ENCODE measurements at regions not wholly inside any gene's neighbourhood (a gene's known extent, or its start where the extent isn't known, plus 50 kb on each side); places are given as distances from the start of the nearest gene placed in this dataset.

DNA sequence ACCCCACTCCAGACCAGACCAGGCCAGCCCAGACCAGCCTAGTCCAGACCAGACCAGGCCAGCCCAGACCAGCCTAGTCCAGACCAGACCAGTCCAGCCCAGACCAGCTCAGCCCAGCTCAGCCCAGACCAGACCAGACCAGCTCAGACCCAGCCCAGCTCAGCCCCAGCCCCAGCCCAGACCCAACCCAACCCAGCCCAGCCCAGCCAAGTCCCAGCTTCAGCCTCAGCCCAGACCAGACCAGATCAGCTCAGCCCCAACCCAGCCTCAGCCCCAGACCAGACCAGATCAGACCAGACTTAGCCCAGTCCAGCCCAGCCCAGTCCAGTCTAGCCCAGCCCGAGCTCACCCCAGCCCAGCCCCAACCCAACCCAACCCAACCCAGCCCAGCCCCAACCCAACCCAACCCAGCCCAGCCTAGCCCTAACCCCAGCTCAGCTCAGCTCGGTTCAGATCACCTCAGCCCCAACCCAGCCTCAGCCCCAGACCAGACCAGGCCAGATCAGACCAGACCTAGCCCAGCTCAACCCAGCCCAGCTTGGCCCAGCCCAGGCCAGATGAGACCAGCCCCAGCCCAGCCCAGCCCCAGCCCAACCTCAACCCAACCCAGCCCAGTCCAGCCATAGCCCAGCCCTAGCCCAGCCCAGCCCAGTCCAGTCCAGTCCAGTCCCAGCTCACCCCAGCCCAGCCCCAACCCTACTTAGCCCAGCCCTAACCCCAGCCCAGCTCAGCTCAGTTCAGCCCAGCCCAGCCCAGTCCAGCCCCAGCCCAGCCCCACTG is 204.7 kb downstream of the BCL11B start:
- no peak for DNase-seq

DNA sequence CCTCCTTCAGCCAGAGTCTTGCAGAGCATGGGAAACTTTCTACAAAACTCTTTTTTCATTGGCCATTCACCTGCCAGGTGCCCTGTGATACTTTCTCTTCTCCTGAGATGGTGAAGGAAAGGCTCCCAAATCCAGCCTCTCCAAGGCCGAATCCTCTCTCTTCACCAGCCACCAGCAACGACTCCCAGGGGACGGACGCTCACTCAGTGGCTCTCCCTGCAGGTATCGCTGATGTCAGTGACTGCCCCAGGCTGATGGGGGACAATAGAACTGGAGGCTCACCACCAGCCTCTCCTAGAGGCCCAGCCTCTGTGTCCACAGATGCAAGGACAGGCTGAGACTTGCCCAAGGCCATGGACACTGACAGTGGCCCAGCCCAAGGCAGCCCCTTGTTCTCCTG is 204.1 kb downstream of the BCL11B start:
- no peak for DNase-seq

DNA sequence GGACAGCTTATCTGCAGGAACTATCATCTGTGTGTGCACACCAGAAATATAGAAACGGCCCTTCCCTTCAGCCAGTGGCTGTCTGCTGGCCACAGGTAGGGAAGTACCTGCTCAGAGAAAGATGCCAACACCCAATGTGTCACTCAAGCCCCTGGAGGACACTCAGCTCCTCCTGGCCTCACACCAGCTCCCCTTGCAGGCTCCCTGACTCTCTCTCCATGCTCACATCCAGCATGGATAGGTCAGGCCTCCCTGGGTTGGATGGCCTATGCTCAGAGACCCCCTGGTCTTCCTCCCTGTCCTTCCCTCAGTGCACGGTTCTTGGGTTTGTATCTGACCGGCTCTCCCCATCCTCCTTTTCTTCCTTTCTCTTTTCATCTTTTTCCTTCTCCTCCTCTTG is 202.1 kb downstream of the BCL11B start:
- no peak for DNase-seq

DNA sequence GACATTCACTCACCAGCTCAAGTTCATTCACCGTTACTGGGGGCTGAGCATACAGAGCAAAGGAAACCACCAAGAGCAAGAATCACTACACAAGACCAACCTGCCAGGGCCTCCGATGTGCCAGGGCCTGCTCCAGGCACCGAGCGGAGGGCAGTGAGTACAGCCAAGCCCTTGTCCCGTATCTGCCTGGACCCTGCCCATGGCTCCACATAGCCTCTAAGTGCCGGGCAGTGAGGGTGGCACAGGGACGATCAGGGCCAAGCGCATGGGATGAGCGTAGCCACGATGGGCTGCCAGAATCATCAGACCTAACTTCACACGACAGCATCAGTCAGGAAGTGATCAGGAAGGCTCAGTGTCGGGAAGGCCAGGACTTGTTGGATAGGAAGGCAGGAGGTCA is 199.6 kb downstream of the BCL11B start:
- DNase-seq = no peak

DNA sequence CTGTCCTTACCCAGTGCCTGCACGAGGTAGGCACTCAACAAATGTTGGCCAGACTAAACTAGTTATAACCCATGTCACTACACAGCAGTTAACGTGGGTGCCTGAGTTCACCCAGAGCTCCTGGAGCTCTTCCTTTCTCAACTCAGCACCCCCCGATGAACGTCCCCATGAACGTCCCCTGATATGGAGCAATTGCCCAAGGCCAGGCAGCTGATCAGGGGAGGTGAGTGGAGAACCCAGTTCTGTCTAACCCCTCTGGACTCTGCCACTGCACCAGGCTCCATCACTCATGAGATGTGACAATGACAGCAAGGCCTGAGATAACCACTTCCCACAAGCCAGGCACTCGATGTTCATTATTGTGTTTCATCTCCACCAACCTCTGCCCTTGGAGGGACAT is 199.0 kb downstream of the BCL11B start:
- no peak for DNase-seq

DNA sequence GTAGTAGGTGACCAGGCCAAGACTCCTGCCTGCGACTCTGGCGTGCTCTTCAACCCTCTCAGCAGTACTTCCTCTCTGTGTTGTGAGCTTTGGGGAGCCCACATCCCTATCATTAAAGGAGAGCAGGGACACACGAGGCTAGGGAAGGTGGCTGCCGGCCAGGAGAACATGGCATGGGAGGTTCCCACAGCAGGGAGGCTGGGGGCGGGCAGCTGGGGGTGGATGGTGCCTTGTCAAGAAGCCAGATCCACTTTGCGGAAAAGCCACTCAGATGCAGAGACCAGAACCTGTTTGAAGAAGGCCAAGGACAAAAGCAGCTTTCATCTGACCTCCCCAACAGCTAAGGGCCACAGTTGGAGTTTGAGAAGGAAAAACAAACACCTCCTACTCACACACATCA is 198.6 kb downstream of the BCL11B start:
- DNase-seq = no peak

DNA sequence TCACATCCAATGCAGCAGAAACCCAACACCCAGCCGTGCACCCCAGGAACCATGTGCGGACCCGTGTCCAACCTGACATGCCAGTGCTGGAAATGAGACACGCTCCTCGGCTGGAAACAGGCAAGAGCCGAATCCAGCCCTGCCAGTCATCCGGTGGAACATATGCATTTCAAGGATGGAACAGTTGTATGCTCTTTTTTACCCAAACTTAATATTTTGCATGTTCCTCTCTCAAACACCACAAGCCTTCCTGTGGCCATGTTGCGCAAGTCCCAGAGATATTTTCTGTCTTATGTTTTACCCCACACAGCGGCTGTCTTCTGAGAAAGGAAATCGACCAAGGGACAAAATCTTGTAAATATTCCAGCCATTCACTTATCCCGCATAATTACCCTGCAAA is 196.9 kb downstream of the BCL11B start:
- DNase-seq = no peak

DNA sequence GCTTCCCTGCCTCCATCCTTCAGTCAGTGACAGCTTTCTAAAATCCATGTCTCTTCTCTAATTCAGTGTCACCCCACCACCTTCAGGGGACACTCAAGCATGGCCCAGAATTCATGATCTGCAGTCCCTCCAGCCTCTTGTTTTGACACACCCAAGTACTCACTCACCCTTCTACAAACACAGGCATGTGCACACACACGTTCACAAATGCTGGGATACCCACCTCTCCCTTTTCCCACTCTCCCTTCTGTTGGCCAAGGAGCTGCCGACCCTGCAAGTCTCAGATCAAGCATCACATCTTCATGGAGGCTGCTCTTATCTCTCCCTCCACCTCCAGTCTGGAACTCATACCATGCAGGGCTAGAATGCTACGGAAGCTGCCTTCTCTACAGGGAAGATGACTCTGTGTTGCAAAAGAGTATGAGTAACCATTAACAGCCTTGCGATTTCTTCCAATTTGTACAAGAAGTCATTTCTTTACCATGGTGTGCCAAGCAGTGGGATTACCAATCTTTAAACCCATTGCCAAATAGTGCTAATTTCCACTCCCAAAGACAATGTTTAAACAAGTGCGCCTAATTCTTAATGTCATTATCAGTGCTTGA is 196.1 kb downstream of the BCL11B start:
- no peak for DNase-seq

DNA sequence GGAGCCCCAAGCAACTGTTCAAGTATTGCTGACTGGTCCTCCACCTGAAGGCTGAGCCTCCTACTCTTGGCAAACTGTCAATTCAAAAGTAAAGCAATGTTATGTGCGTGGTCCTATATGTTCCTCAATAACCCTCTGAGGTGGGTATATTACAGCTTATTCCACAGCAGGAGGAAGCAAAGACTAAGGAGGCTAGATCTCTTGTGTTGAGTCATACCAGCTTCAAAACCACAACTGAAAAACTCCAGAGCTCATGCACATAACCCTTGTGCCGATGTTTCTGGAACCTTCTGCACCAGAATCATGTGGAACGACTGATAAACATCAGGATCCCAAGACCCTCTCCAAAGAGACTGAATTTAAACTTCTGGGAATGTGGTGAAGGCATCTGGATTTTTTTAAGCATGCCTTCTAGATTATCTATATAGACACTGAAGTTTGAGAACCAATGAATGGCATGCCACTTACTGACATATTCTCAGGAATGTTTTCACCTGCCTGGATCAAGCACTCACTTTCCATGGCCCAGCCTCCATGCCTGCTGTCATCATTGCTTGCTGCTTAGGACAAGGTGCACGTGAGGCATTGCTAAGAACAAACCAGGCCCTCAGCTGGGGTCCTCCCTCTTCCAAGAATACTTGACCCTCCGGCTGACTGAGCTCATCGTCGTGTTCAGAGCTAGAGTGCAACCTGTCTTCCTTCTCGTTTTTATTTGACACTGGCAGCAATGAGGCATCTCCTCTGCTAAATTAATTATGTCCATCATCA is 194.7 kb downstream of the BCL11B start:
- DNase-seq = no peak

DNA sequence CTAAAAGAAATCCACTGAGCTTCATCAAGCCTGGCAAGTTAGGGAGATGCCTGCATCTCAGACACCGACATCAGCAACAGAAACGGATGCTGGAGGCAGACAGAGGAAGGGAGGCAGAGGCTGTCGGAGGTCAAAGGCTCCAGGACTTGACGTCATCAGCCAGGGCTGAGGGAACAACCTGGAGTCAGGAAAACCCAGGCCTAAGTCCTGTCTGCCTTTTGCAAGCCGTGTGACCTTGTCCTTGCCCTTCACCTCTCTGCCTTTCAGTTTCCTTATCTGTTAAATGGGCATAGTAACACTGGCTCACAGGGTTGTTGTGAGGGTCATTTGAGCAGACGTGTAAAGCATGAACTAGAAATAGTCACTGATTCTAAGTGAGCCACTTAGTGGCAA is 194.2 kb downstream of the BCL11B start:
- no peak for DNase-seq

DNA sequence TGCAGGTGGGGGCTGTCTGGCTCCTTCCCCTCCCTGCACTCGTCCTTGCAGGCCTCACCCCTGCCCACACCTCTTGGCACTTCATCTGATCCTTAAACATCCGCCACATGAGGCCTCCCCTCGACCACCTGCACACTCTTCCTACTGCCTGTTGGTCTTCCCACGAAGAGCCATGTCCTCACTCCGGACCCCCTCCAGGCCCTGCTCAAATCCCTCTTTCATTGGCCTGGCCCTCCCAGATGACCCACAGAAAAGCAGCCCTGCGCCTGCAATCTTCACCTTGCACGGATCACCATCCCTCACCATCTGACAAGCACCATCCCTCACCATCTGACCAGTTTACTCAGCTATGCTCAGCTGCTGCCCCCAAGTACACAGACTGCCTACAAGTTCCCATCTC is 193.6 kb downstream of the BCL11B start:
- DNase-seq = no peak

DNA sequence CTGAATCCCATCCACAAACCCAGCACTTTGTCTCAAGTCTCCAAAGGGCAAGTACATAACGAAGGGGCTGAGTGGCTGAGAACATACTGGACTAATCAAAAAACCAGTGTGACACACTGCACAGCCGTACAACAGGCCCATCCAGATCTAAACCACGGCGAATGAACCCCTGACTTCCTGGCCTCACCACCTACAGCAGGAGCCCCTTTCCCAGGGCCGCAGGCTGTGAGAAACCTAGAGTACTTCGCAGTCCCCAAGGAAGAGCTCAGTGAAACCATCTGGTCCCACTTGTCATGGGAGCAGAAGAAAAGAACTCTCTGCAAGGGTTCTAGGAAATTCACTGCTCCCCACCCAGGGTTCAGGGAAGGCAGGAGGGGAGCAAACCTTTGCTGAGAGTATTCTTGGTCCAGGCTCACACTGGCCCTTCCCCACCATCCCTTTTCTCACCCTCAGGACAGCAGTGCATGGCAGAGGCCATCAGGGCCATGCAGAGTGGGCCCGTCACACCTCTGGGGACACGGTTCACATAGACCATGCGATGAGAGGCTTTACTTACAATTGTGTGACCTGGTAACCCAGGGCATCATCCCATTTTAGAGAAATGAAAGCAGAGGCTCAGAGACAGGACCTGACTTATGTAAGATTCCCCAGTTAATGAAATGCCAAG is 192.8 kb downstream of the BCL11B start:
- DNase-seq = no peak

DNA sequence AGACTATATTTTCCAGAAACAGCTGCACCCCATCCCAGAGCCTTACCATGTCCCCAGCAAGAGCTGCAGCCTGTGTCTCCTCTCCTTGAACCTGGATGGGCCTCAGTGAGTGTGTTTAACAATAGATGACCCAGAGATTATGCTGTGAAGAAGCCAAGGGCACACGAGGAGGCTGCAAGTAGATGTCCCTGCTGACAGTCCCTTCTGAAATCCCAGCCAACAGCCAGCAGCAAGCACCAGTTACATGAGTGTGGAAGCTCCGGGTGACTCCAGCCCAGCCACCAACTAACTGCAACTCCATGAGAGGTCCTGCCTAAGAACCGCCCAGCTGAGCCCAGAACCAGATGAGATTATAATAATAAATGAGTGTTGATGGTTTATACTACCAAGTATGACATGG is 191.7 kb downstream of the BCL11B start:
- DNase-seq = no peak

DNA sequence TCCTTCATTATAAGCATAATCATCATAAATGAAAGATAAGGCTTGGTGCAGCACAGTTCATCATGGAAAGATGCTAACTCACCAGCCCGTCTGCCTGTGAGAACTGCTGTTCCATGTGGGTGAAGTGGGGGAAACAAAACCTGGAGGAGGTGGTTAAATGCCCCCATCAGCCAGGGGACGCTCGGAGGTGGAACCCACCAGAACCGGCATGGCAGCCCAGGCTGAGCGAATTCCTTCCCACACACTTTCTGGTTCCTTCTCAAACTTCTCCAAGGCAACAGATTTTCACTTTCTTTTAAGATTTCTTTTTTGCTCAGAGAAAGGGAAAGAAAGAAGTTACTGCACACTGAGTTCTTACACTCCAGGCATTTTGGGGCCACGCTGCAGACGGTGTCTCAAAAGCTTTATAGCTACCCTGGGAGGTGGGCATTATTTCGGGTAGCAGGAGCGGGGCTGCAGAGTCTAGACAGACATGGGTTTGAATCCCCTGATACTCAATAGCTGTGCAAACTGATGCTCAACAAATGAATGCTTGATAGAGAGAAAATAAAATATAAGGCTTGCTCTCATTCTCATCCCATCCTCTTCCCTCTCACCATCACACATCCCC is 190.7 kb downstream of the BCL11B start:
- no peak for DNase-seq

DNA sequence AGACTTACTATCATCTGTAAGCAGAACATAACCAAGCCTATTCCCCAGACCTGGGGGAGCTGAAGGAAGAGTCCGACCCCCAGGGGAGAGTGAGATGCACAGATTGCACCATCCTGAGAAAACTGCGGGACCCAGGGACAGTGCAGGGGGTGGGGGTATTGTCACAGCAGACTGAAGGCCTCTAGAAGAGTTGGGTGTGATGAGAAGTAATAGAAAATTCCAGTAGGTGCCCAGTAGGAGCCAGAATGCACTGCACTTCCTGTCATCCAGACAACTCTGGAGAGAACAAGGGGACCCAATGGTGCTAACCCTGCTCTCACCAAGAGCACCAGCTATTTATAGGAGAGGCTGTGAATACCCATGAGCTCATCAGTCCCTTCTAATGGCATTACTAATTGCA is 190.1 kb downstream of the BCL11B start:
- no peak for DNase-seq

DNA sequence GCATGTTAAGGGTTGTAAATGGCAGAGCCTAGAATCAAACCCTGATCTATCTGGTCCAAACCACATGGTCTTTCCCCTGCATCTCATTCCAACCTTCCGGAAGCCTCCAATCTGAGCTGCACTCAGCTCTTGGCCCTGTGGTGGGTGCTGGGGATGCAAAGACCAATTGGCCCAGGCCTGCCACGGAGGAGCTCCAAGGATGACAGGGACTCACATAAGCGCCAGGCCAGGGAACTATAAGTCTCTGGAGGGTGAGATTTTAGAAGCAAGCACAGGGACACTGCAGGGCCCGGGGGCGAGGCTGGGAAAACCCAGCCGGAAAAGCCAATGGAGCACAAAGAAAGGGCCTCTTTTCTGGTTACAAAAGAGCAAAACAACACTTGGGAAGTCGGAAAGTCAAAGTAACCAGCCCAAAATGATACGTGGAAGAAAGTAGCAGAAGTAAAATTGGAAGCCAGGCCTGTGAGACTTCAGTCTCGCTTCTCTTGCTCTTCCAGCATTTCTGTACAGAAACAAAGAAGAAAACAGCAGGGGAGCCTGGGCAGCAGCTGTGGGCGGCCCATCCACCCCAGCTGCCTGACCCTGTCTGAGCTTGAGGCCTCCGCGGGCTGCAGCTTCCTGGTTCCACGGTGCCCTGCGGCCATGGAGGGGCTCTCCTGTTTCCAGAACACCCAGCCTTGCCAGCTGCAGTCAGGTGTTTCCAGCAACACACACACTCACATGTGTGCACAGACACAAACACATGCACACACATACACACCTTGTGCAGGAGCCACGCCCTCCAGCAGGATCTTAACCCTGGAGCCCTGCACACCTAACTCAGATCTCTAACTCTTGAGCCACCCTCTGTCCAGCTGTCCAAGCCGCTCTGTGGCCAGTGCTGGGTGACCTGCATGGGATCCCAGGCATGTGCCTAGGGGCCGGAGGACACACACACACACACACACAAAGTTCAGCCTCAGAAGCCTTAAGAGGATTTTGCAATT is 178.2 kb downstream of the BCL11B start:
- no peak for DNase-seq

DNA sequence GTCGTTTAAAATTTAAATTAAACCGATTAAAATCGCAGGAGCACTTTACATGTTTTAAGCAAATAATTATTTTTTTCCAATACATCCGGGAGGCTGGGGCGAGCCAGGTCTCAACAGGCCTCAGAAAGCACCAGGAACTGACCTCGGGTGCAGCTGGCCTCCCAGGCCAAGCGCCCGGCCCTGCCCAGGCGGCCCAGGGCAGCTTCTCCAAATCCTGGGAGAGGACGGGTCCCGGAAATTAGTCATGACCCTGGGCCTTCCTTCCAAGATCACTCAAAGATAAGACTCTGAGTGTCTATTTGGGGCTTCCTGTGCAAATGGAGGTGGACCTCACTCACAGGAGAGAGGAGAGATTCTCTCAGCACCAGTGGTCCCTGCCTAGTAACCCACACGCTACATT is 177.1 kb downstream of the BCL11B start:
- no peak for DNase-seq

DNA sequence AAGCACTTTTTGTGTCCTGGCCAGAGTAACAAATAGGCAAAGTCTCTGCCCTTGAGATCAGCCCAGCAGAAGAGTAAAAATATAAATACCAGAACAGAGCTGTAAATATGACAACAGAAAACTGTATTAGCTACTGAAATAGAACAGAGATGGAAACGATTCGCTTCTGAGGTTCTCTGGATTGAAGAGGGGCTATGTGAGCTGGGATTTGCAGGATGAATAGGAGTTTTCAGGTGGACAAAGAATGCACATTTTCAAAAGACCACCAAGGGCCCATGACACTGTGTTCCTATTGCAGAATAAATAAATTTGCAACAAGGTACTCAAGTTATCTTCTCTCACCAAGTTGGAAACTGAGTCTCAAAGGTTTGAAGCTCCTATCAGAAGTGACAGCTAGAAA is 176.6 kb downstream of the BCL11B start:
- DNase-seq = no peak

DNA sequence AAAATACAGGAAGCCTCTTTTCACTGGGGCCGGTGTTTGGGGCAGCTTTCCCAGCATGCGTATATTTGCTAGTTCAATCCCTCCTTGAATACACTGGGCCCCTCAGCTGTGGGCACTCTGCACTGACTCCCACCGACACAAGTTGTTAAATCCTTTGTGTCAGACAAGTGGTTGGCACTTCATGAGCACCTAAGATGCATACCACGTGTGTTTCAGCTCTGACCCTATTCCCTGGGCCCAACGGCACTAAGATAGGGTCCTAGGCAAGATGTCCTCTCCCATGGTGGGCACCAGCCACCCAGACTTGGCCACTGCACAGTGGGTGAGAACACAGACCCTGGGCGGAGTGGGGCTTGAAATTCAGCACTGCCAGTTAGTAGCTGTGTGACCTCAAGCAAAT is 173.8 kb downstream of the BCL11B start:
- no peak for DNase-seq

DNA sequence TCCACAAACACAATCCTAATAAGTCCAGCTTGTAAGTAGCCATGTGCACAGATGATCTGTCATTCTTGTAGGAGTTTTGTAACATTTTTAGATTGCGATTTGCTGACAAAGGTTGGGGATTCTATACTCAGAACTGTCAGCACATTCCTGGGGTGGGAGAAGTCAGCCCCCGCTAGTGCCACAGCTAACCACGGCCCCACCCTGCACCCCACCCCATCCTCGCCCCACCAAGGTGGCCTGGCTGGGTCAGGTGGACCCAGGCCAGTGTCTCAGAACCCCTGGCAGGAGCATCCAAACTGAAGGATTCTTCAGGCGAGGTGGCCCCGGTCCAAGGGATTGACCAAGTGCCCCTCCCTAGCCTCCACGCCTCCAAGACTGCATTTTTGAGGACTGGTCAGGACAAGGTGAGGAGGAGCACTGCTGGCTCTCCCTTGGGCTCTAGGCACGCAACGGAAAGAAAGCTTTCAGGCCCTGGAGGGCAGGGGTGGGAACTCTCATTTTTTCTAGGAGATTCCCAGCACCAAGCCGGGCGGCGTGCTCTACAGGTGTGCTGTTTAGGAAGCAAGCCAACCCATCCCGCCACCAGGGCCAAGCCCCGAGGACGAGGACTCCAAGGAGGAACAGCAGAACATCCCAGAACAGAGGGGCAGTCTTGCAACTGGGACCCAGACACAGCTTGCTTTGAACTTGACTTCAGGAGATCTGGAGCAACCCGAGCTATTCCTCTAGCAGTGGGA is 172.8 kb downstream of the BCL11B start:
- DNase-seq = no peak

Data from SHP77 (cell line).